ENCODE measurements at regions not wholly inside any gene's neighbourhood (a gene's known extent, or its start where the extent isn't known, plus 50 kb on each side); places are given as distances from the start of the nearest gene placed in this dataset.

- no TSS peak for BruUV-seq (replicated peaks)
- Histone ChIP-seq H3K9me3 (ENCODE audit: control insufficient read depth, insufficient read depth, low read depth, low read length) (no peaks in the 10 kb centered on the region), H3K27ac (ENCODE audit: low read length) (no peak overlapping the region), H3K4me1 (ENCODE audit: control insufficient read depth, insufficient read depth, low read length) (no peaks in the 10 kb centered on the region), H3K4me3 (ENCODE audit: low read depth in 2 of 2, low read length in 2 of 2) (no peak overlapping the region), H3K27me3 (ENCODE audit: control insufficient read depth, insufficient read depth, low read length) (no peaks in the 10 kb centered on the region), H3K36me3 (ENCODE audit: control insufficient read depth, insufficient read depth, low read length) (no peaks in the 10 kb centered on the region)
- CTCF ChIA-PET, result no interaction called here
- in situ Hi-C loops (cut with HindIII; ENCODE audit: low pct_unique_long_range_greater_than_20kb, low sequenced_read_pairs) (no loop called here), intact Hi-C loops (cut with micrococcal nuclease; ENCODE audit: unreplicated experiment) (no loop called here)
- TF ChIP-seq POLR2AphosphoS5 (IDR thresholded peaks at IDR 0.05; ENCODE audit: low read depth, low read length) (no peak), REST (IDR thresholded peaks at IDR 0.05; ENCODE audit: insufficient read depth in 1 of 2, low read depth in 2 of 2, low read length in 1 of 2) (no peak), TCF7L2 (IDR thresholded peaks at IDR 0.05; ENCODE audit: low read depth, low read length) (no peak), SIN3A (IDR thresholded peaks at IDR 0.05; ENCODE audit: borderline replicate concordance, insufficient read depth, low read depth, low read length) (no peak)
- TF ChIP-seq, protein P1, sequence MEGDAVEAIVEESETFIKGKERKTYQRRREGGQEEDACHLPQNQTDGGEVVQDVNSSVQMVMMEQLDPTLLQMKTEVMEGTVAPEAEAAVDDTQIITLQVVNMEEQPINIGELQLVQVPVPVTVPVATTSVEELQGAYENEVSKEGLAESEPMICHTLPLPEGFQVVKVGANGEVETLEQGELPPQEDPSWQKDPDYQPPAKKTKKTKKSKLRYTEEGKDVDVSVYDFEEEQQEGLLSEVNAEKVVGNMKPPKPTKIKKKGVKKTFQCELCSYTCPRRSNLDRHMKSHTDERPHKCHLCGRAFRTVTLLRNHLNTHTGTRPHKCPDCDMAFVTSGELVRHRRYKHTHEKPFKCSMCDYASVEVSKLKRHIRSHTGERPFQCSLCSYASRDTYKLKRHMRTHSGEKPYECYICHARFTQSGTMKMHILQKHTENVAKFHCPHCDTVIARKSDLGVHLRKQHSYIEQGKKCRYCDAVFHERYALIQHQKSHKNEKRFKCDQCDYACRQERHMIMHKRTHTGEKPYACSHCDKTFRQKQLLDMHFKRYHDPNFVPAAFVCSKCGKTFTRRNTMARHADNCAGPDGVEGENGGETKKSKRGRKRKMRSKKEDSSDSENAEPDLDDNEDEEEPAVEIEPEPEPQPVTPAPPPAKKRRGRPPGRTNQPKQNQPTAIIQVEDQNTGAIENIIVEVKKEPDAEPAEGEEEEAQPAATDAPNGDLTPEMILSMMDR (IDR thresholded peaks at IDR 0.05), result no peak
- POLR2A ChIA-PET, result no interaction called here
- ATAC-seq (no peak), DNase-seq (ENCODE audit: low read depth, low spot score) (no peak)
Measured at GRCh38 chr4:64022560-64022959, 386.7 kb downstream of the TECRL start.

DNA sequence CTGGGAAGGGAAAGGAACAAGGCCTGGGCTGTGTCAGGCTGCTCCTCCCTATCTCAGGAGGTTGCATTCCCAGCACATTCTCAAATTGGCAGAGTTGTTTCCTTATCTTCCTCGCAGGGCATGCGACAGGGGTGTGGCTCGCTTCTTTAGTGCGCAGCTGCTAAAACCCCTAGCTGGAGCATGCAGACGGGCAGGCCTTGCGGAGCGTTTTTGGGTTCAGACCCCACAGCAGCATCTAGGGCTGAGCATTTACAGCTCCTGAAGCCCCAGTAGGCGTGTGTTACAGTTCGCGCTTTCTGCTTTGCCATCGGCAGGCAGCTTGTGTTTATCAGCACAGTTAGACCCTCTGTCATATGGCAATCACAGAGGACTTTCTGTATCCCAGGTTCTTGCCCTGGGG is 392.4 kb downstream of the TECRL start:
- BruUV-seq (replicated peaks), result no TSS peak

More for the DNA sequence above, 392.4 kb downstream of the TECRL start:
- TF ChIP-seq SIN3A (IDR thresholded peaks at IDR 0.05; ENCODE audit: borderline replicate concordance, insufficient read depth, low read depth, low read length) (no peak), POLR2AphosphoS5 (IDR thresholded peaks at IDR 0.05; ENCODE audit: low read depth, low read length) (no peak), REST (IDR thresholded peaks at IDR 0.05; ENCODE audit: insufficient read depth in 1 of 2, low read depth in 2 of 2, low read length in 1 of 2) (no peak), TCF7L2 (IDR thresholded peaks at IDR 0.05; ENCODE audit: low read depth, low read length) (no peak)
- TF ChIP-seq, protein P1 (IDR thresholded peaks at IDR 0.05), result no peak
- Histone ChIP-seq H3K4me1 (ENCODE audit: control insufficient read depth, insufficient read depth, low read length) (no peaks in the 10 kb centered on the region), H3K27ac (ENCODE audit: low read length) (no peak overlapping the region), H3K36me3 (ENCODE audit: control insufficient read depth, insufficient read depth, low read length) (no peaks in the 10 kb centered on the region), H3K9me3 (ENCODE audit: control insufficient read depth, insufficient read depth, low read depth, low read length) (no peaks in the 10 kb centered on the region), H3K27me3 (ENCODE audit: control insufficient read depth, insufficient read depth, low read length) (no peaks in the 10 kb centered on the region), H3K4me3 (ENCODE audit: low read depth in 2 of 2, low read length in 2 of 2) (no peak overlapping the region)
- ATAC-seq (no peak), DNase-seq (ENCODE audit: low read depth, low spot score) (no peak)
- intact Hi-C loops (cut with micrococcal nuclease; ENCODE audit: unreplicated experiment), result no loop called here
- in situ Hi-C loops (cut with HindIII; ENCODE audit: low pct_unique_long_range_greater_than_20kb, low sequenced_read_pairs), result no loop called here
- CTCF ChIA-PET, result no interaction called here
- POLR2A ChIA-PET, result no interaction called here

Measured in Panc1 (cell line).